Hematopoietic multipotent progenitor cell treated with erythropoietin and hydrocortisone succinate and interleukin-3 and kit ligand, for 8 days (in vitro differentiated cells): ENCODE measurements at regions not wholly inside any gene's neighbourhood (a gene's known extent, or its start where the extent isn't known, plus 50 kb on each side); places are given as distances from the start of the nearest gene placed in this dataset.
"Not testable (repeated sequence)": the region's sequence is repeated elsewhere in the genome, so short reads cannot be mapped to it uniquely, and the experiment has no call there.

ENCODE experiments used
- DNase-seq: peaks from one replicate; pipeline ENCODE4 v3.0.0-alpha.2; 2015

- DNase-seq = no peak
Measured at GRCh38 chr2:122244598-122245229, 489.3 kb downstream of the TSN start.

GRCh38 chr2:122249673-122250072 lies 494.2 kb downstream of the TSN start:
- DNase-seq = no peak

- no peak for DNase-seq
Measured at GRCh38 chr2:122251158-122251557, 495.7 kb downstream of the TSN start.

GRCh38 chr2:122251566-122251965 lies 496.1 kb downstream of the TSN start:
- no peak for DNase-seq

DNA sequence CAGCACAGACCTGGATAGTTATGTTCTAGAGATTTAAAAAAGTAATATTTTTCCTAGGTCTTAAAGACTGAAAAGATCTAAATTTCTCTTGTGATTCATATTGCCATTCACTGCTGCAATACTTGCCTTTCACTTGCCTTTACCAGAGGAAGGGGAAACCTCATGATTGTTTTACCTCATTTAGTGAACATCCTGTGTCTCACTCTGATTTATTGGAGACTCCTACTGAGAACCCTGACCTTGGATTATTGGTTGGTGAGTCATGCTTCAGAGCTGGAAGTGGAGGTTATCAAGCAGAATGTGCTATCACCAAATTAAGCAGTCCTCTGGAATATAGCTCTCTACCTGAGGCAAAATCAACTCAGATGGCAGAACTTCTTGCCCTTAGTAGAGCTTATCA lies 500.5 kb downstream of the TSN start:
- no peak for DNase-seq

- DNase-seq = no peak
Measured at GRCh38 chr2:122261911-122262310, 506.5 kb downstream of the TSN start.

- DNase-seq = no peak
Measured at GRCh38 chr2:122263746-122264145, 508.3 kb downstream of the TSN start.

GRCh38 chr2:122266636-122267035 lies 511.2 kb downstream of the TSN start:
- no peak for DNase-seq

DNA sequence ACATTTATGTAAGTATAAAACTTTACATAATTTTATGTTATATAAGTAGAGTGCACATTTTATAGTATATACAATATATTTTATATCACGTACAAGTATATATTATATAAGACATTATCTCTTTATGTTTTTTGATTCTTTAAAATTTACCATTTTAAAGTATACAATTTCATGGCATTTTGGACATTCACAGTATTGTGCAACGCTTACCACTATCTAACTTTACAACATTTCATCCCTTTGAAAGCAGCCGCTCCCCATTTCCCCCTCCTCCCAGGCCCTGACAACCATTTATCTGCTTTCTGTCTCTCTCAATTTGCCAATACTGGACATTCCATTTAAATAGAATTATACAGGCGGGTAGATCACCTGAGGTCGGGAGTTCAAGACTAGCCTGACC lies 512.5 kb downstream of the TSN start:
- DNase-seq = no peak

GRCh38 chr2:122273785-122274419 lies 518.5 kb downstream of the TSN start:
- no peak for DNase-seq

DNA sequence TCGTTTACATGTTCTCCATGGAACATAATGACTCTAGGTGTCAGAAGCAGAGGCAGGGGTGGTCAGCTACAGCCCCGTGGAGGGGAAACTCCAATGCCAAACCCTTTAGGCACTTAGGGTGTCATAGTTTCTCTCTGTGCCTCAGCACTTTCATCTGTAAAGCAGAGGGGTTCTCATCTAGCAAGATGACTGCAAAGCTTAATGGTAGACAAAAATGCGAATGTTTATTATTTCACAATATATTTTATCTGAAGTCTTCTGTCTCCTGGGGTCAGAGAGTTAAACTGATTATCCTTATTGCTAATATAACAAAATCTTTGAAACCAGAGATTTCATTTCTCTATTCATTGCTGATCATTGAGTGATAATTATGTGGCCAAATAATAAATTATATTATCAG lies 522.5 kb downstream of the TSN start:
- no peak for DNase-seq

DNA sequence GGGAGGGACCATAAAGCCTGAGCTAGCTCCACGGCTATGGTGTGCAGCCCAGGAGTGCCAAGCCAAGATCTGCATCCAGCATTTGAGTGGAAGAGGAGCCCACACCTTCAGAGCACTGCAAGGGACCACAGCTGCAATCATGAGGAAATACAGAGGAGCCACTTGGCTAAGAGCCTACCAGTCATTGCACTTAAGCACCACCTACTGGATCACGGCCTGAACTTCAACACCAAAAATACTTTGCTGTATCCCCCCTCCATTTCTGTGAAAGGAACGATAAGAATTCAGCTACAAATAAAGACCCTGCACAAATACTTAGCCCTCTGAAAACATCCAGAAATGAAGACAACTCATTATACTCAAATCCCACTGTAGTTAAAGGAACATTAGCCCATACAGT lies 545.3 kb downstream of the TSN start:
- DNase-seq = peak; percentile 35

GRCh38 chr2:122307763-122308162 lies 552.3 kb downstream of the TSN start:
- no peak for DNase-seq

- no peak for DNase-seq
Measured at GRCh38 chr2:122315306-122315705, 559.9 kb downstream of the TSN start.

DNA sequence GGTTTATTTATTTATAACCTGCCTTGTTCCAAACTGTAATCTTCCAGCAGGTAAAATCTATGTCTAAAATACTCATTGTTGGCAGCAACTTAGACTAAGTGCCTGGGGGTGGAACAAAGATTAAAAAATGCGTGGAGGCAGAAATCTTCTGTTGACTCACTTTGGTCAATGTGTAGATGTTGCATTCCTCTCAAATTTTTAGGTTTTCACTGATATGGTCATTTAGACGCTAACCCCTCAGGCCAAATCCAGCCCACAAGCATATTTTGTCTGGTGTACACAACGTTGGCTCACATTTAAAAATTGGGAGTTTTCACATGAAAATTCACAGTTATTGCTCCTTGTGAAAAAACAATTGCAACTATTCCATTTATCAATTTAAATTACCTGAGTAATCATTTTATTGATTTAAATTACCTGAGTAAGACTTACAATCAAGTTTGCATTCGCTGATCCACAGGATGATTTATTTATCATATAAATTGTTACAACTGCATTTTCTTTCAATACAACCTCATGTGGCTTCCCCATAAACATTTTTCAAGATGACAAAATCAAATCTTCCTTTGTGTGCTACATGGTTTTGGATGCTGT lies 564.2 kb downstream of the TSN start:
- DNase-seq = no peak

DNA sequence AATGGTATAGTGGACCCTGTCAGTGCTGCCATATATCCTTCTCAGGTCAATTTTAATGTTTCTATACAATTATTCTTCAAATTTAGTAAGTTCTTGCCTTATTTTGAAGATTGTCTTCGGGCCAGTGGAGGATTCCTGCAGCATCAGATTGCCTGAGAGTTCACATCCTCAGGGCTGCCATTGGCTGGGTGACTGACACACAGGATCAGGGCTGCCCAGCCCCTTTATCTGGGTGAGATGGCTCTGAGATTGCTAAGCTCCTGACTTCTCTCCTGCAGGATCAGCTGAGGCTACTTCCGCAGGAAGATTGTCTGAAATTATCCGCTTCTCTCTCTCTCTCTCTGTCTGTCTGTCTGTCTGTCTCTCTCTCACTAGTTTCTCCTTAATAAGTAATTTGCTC lies 567.4 kb downstream of the TSN start:
- no peak for DNase-seq

- DNase-seq = no peak
Measured at GRCh38 chr2:122323927-122324326, 568.5 kb downstream of the TSN start.

DNA sequence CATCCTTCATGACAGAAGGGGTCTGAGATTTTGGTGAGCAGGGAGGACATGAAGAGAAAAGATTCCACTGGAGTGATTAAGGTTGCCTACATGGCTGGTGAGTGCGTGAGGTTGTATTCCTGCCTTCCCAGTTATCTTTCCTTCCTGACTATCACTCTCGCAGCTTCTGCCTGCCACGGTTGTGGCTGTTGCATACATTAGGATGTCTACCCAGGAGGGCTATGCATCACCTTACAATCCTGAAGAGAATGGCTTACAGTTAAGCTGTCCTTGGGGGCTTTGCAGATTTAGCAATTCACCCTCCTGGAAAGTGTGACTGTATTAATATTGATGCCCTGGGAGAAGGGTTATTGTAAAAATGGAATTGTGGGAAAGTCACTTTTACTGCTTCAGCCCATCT lies 571.0 kb downstream of the TSN start:
- no peak for DNase-seq

- DNase-seq = no peak
Measured at GRCh38 chr2:122328816-122329215, 573.4 kb downstream of the TSN start.

GRCh38 chr2:122329278-122329677 lies 573.8 kb downstream of the TSN start:
- DNase-seq = no peak

- DNase-seq = no peak
Measured at GRCh38 chr2:122333932-122334331, 578.5 kb downstream of the TSN start.

- DNase-seq = no peak
Measured at GRCh38 chr2:122338000-122338399, 582.5 kb downstream of the TSN start.

GRCh38 chr2:122340246-122340645 lies 584.8 kb downstream of the TSN start:
- DNase-seq = no peak

GRCh38 chr2:122341007-122341406 lies 585.6 kb downstream of the TSN start:
- DNase-seq = no peak

- not testable (repeated sequence) for DNase-seq
Measured at GRCh38 chr2:122352151-122352550, 596.7 kb downstream of the TSN start.
